ENCODE measurements at regions not wholly inside any gene's neighbourhood (a gene's known extent, or its start where the extent isn't known, plus 50 kb on each side); places are given as distances from the start of the nearest gene placed in this dataset.

- H3K4me3 ChIP-seq (ENCODE audit: low read depth, low read length), result no peak overlapping the region
- TF ChIP-seq CTCF (IDR thresholded peaks at IDR 0.05; ENCODE audit: borderline replicate concordance, insufficient read depth, low read depth, low read length), result no peak
Observed at GRCh38 chr2:48169141-48169592, 145.3 kb upstream of the FOXN2 start.

- TF ChIP-seq CTCF (IDR thresholded peaks at IDR 0.05; ENCODE audit: borderline replicate concordance, insufficient read depth, low read depth, low read length), result no peak
- no peak overlapping the region for H3K4me3 ChIP-seq (ENCODE audit: low read depth, low read length)
Observed at GRCh38 chr2:48170281-48170680, 144.2 kb upstream of the FOXN2 start.

- H3K4me3 ChIP-seq (ENCODE audit: low read depth, low read length), result no peak overlapping the region
- no peak for TF ChIP-seq CTCF (IDR thresholded peaks at IDR 0.05; ENCODE audit: borderline replicate concordance, insufficient read depth, low read depth, low read length)
Observed at GRCh38 chr2:48173141-48173540, 141.3 kb upstream of the FOXN2 start.

GRCh38 chr2:48174503-48174902 lies 140.0 kb upstream of the FOXN2 start:
- H3K4me3 ChIP-seq (ENCODE audit: low read depth, low read length), result no peak overlapping the region
- no peak for TF ChIP-seq CTCF (IDR thresholded peaks at IDR 0.05; ENCODE audit: borderline replicate concordance, insufficient read depth, low read depth, low read length)

GRCh38 chr2:48175254-48175653 lies 139.2 kb upstream of the FOXN2 start:
- TF ChIP-seq CTCF (IDR thresholded peaks at IDR 0.05; ENCODE audit: borderline replicate concordance, insufficient read depth, low read depth, low read length), result no peak
- no peak overlapping the region for H3K4me3 ChIP-seq (ENCODE audit: low read depth, low read length)

GRCh38 chr2:48175656-48176055 lies 138.8 kb upstream of the FOXN2 start:
- TF ChIP-seq CTCF (IDR thresholded peaks at IDR 0.05; ENCODE audit: borderline replicate concordance, insufficient read depth, low read depth, low read length), result no peak
- H3K4me3 ChIP-seq (ENCODE audit: low read depth, low read length), result no peak overlapping the region

GRCh38 chr2:48176876-48177275 lies 137.6 kb upstream of the FOXN2 start:
- no peak for TF ChIP-seq CTCF (IDR thresholded peaks at IDR 0.05; ENCODE audit: borderline replicate concordance, insufficient read depth, low read depth, low read length)
- no peak overlapping the region for H3K4me3 ChIP-seq (ENCODE audit: low read depth, low read length)
